ENCODE measurements at regions not wholly inside any gene's neighbourhood (a gene's known extent, or its start where the extent isn't known, plus 50 kb on each side); places are given as distances from the start of the nearest gene placed in this dataset.

- TF ChIP-seq CTCF (IDR thresholded peaks at IDR 0.05; ENCODE audit: insufficient read depth, low read depth, low read length), result no peak
- DNase-seq (ENCODE audit: low read depth), result no peak
- no peak overlapping the region for H3K4me3 ChIP-seq (ENCODE audit: low read depth, low read length)
Observed at GRCh38 chr9:36492865-36493264, 79.8 kb upstream of the MELK start.

- H3K4me3 ChIP-seq (ENCODE audit: low read depth, low read length), result no peak overlapping the region
- no peak for DNase-seq (ENCODE audit: low read depth)
- no peak for TF ChIP-seq CTCF (IDR thresholded peaks at IDR 0.05; ENCODE audit: insufficient read depth, low read depth, low read length)
Observed at GRCh38 chr9:36489453-36489852, 83.2 kb upstream of the MELK start.

- peak overlapping the region; percentile 52 for H3K4me3 ChIP-seq (ENCODE audit: low read depth, low read length)
- no peak for TF ChIP-seq CTCF (IDR thresholded peaks at IDR 0.05; ENCODE audit: insufficient read depth, low read depth, low read length)
- DNase-seq (ENCODE audit: low read depth), result no peak
Observed at GRCh38 chr9:36488389-36488756, 84.3 kb upstream of the MELK start.

GRCh38 chr9:36487482-36488388 is 85.0 kb upstream of the MELK start:
- no peak for TF ChIP-seq CTCF (IDR thresholded peaks at IDR 0.05; ENCODE audit: insufficient read depth, low read depth, low read length)
- peak overlapping the region; percentile 93 for H3K4me3 ChIP-seq (ENCODE audit: low read depth, low read length)

GRCh38 chr9:36486933-36487481 is 85.7 kb upstream of the MELK start:
- DNase-seq (ENCODE audit: low read depth), result no peak
- no peak for TF ChIP-seq CTCF (IDR thresholded peaks at IDR 0.05; ENCODE audit: insufficient read depth, low read depth, low read length)
- H3K4me3 ChIP-seq (ENCODE audit: low read depth, low read length), result peak overlapping the region; percentile 93

More at GRCh38 chr9:36487482-36488388, 85.0 kb upstream of the MELK start:
- DNase-seq (ENCODE audit: low read depth), result peak; percentile 92

- DNase-seq (ENCODE audit: low read depth), result no peak
- no peak for TF ChIP-seq CTCF (IDR thresholded peaks at IDR 0.05; ENCODE audit: insufficient read depth, low read depth, low read length)
- peak overlapping the region; percentile 93 for H3K4me3 ChIP-seq (ENCODE audit: low read depth, low read length)
Observed at GRCh38 chr9:36486329-36486932, 86.3 kb upstream of the MELK start.

Measured in fibroblast of villous mesenchyme (primary cell).